Tibial artery (tissue), 4 donors: ENCODE measurements at regions not wholly inside any gene's neighbourhood (a gene's known extent, or its start where the extent isn't known, plus 50 kb on each side); places are given as distances from the start of the nearest gene placed in this dataset.

ENCODE experiments used
- DNase-seq, 2 donors: peaks; one replicate each; pipeline ENCODE4 v3.0.0-alpha.2; 2019
- H3K27ac ChIP-seq, 2 donors: fragments of 200-600 bp; sonication (generic) in 1 of 2; 1 replicate in 1 of 2; 2 replicates in 1 of 2; pipeline ENCODE4 v1.5.1; 2018 to 2019; ENCODE audit warnings: mild to moderate bottlenecking in 1 of 2
- H3K27me3 ChIP-seq, 2 donors: fragments of 200-600 bp; sonication (generic) in 1 of 2; one replicate each; pipeline versions ENCODE4 v1.5.1 to v1.6.0; 2016 to 2019
- H3K36me3 ChIP-seq, 3 donors: fragments of 200-600 bp; sonication (generic) in 2 of 3; one replicate each; pipeline ENCODE4 v1.5.1; 2016 to 2019; ENCODE audit warnings: mild to moderate bottlenecking in 2 of 3
- H3K4me1 ChIP-seq, 4 donors: fragments of 200-600 bp; sonication (generic) in 2 of 4; 1 replicate in 3 of 4; 2 replicates in 1 of 4; pipeline ENCODE4 v1.5.1; 2016 to 2019
- H3K4me3 ChIP-seq, 2 donors: fragments of 200-600 bp; sonication (generic) in 1 of 2; 1 replicate in 1 of 2; 2 replicates in 1 of 2; pipeline ENCODE4 v1.5.1; 2018 to 2019; ENCODE audit warnings: mild to moderate bottlenecking in 2 of 2
- H3K9me3 ChIP-seq, 3 donors: fragments of 200-600 bp; sonication (generic) in 1 of 3; one replicate each; pipeline ENCODE4 v1.5.1; 2016 to 2019
- CTCF ChIP-seq, 2 experiments: fragments of 200-600 bp in 1 of 2; fragments of 450-650 bp in 1 of 2; IDR thresholded peaks; one replicate each; pipeline ENCODE4 v1.5.1; 2017 to 2019; ENCODE audit warnings: antibody characterized with exemption in 2 of 2, mild to moderate bottlenecking in 1 of 2, moderate library complexity in 1 of 2
- intact Hi-C: fragments of 100-400 bp; cut with DNase I; formaldehyde crosslinking; loops from one replicate; pipeline ENCODE4 v1.15.0; 2023; ENCODE audit warnings: low total_unique reads

GRCh38 chr6:134757911-134758361 is 192.0 kb downstream of the ALDH8A1 start:
- Histone ChIP-seq H3K27ac (no peak overlapping the region), H3K4me3 (no peak overlapping the region), H3K27me3 (no peaks in the 10 kb centered on the region), H3K36me3 (no peaks in the 10 kb centered on the region), H3K4me1 (no peaks in the 10 kb centered on the region), H3K9me3 (no peaks in the 10 kb centered on the region)
- intact Hi-C loops, result no loop called here
- TF ChIP-seq CTCF (IDR thresholded peaks at IDR 0.05), result no peak
- no peak for DNase-seq

- H3K27me3 ChIP-seq, result no peaks in the 10 kb centered on the region
- no peak for TF ChIP-seq CTCF (IDR thresholded peaks at IDR 0.05)
- H3K4me3 ChIP-seq, result no peak overlapping the region
- no peaks in the 10 kb centered on the region for H3K36me3 ChIP-seq
- intact Hi-C loops, result no loop called here
- no peaks in the 10 kb centered on the region for H3K4me1 ChIP-seq
- DNase-seq, result no peak
- H3K27ac ChIP-seq, result no peak overlapping the region
- no peaks in the 10 kb centered on the region for H3K9me3 ChIP-seq
These were observed 193.4 kb downstream of the ALDH8A1 start for GRCh38 chr6:134756374-134757025.

- no peak overlapping the region for H3K4me3 ChIP-seq
- no peaks in the 10 kb centered on the region for H3K27me3 ChIP-seq
- H3K36me3 ChIP-seq, result no peaks in the 10 kb centered on the region
- no peaks in the 10 kb centered on the region for H3K9me3 ChIP-seq
- no peak overlapping the region for H3K27ac ChIP-seq
- intact Hi-C loops, result no loop called here
- no peak for DNase-seq
- H3K4me1 ChIP-seq, result no peaks in the 10 kb centered on the region
- no peak for TF ChIP-seq CTCF (IDR thresholded peaks at IDR 0.05)
These were observed 195.7 kb downstream of the ALDH8A1 start for GRCh38 chr6:134754013-134754690.

- TF ChIP-seq CTCF (IDR thresholded peaks at IDR 0.05), result no peak
- H3K9me3 ChIP-seq, result no peaks in the 10 kb centered on the region
- H3K4me1 ChIP-seq, result no peaks in the 10 kb centered on the region
- H3K27ac ChIP-seq, result no peak overlapping the region
- no peak for DNase-seq
- intact Hi-C loops, result no loop called here
- H3K36me3 ChIP-seq, result no peaks in the 10 kb centered on the region
- no peaks in the 10 kb centered on the region for H3K27me3 ChIP-seq
- no peak overlapping the region for H3K4me3 ChIP-seq
These were observed 196.9 kb downstream of the ALDH8A1 start for GRCh38 chr6:134753001-134753400.

- Histone ChIP-seq H3K27ac (no peak overlapping the region), H3K4me3 (no peak overlapping the region), H3K4me1 (no peaks in the 10 kb centered on the region), H3K27me3 (no peaks in the 10 kb centered on the region), H3K9me3 (no peaks in the 10 kb centered on the region), H3K36me3 (no peaks in the 10 kb centered on the region)
- no peak for TF ChIP-seq CTCF (IDR thresholded peaks at IDR 0.05)
- DNase-seq, result no peak
- intact Hi-C loops, result no loop called here
These were observed 197.5 kb downstream of the ALDH8A1 start for GRCh38 chr6:134752445-134752844.
